ENCODE measurements at regions not wholly inside any gene's neighbourhood (a gene's known extent, or its start where the extent isn't known, plus 50 kb on each side); places are given as distances from the start of the nearest gene placed in this dataset.
"Not testable (repeated sequence)": the region's sequence is repeated elsewhere in the genome, so short reads cannot be mapped to it uniquely, and the experiment has no call there.

- not testable (repeated sequence) for H3K27me3 ChIP-seq (ENCODE audit: control insufficient read depth in 3 of 3, insufficient read depth in 3 of 3, low read length in 2 of 3); H3K36me3 ChIP-seq (ENCODE audit: control insufficient read depth in 4 of 4, insufficient read depth in 4 of 4, low read length in 4 of 4); H3K9me3 ChIP-seq (ENCODE audit: control insufficient read depth in 4 of 4, insufficient read depth in 3 of 4, low read length in 3 of 4); H3K4me3 ChIP-seq; DNase-seq; ATAC-seq (ENCODE audit: insufficient read depth, low FRiP score); H3K4me1 ChIP-seq (ENCODE audit: control insufficient read depth in 5 of 5, insufficient read depth in 5 of 5, low read length in 5 of 5); H3K27ac ChIP-seq (ENCODE audit: low read depth in 1 of 2, low read length in 1 of 2); H3K9ac ChIP-seq (ENCODE audit: insufficient read depth in 1 of 2, low read length in 2 of 2)
- WGBS, 2 donors: 43 to 59% methylated on average over 1 of the region's 1 CpG
Measured at GRCh38 chr2:89245478-89245877, 554.0 kb downstream of the RPIA start.

GRCh38 chr2:89246027-89246426, 554.6 kb downstream of the RPIA start:
- H3K9ac ChIP-seq (ENCODE audit: insufficient read depth in 1 of 2, low read length in 2 of 2); H3K27me3 ChIP-seq (ENCODE audit: control insufficient read depth in 3 of 3, insufficient read depth in 3 of 3, low read length in 2 of 3); H3K36me3 ChIP-seq (ENCODE audit: control insufficient read depth in 4 of 4, insufficient read depth in 4 of 4, low read length in 4 of 4); ATAC-seq (ENCODE audit: insufficient read depth, low FRiP score); H3K4me3 ChIP-seq; H3K9me3 ChIP-seq (ENCODE audit: control insufficient read depth in 4 of 4, insufficient read depth in 3 of 4, low read length in 3 of 4); H3K27ac ChIP-seq (ENCODE audit: low read depth in 1 of 2, low read length in 1 of 2); H3K4me1 ChIP-seq (ENCODE audit: control insufficient read depth in 5 of 5, insufficient read depth in 5 of 5, low read length in 5 of 5): not testable (repeated sequence)
- peak in 2 of 3 donors; percentile 17 to 22 for DNase-seq
- 16 to 40% methylated on average over 3 of the region's 4 CpGs for WGBS, 2 donors

DNA sequence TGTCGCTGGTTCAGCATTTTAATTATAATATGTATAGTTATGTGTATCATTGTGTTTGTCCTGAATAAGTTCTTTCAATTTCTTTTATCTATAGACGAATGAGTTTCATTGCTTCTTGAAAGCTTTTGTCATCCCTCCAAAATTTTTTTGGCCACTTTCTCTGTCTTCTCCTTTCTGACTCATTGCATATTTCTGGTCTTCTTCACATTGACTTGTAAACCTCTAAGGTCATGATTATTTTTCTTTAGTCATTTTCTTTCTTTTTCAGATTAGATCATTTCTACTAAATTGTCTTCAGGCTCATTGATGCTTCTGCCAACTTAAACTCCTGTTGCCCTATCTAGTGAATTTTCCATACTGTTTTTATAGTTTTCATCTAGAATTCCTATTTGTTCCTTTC, 555.1 kb downstream of the RPIA start:
- H3K4me1 ChIP-seq (ENCODE audit: control insufficient read depth in 5 of 5, insufficient read depth in 5 of 5, low read length in 5 of 5); H3K4me3 ChIP-seq; H3K27me3 ChIP-seq (ENCODE audit: control insufficient read depth in 3 of 3, insufficient read depth in 3 of 3, low read length in 2 of 3); H3K9ac ChIP-seq (ENCODE audit: insufficient read depth in 1 of 2, low read length in 2 of 2); H3K27ac ChIP-seq (ENCODE audit: low read depth in 1 of 2, low read length in 1 of 2); H3K36me3 ChIP-seq (ENCODE audit: control insufficient read depth in 4 of 4, insufficient read depth in 4 of 4, low read length in 4 of 4); H3K9me3 ChIP-seq (ENCODE audit: control insufficient read depth in 4 of 4, insufficient read depth in 3 of 4, low read length in 3 of 4); DNase-seq: not testable (repeated sequence)
- ATAC-seq (ENCODE audit: insufficient read depth, low FRiP score): peak; percentile 38
- 66 to 70% methylated on average over 2 of the region's 2 CpGs for WGBS, 2 donors

DNA sequence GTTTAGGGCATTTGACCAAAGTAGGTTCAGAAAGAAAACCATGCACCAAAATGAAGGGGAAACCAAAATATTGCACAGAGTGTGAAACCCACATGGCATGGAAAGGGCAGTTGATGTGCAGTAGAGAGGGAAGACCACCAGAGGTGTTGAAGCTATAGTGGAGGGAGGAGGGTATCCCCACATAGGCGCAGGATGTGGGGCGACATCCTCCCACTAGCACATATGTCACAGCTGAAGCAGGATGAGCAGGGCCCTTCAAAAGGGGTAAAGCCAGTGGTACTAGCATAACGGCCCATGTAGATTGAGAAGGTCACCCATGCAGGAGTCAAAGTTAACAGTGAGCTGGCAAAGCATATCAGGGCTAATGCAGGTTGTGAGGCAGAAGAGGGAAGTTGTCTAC, 563.5 kb downstream of the RPIA start:
- not testable (repeated sequence) for H3K9me3 ChIP-seq (ENCODE audit: control insufficient read depth in 4 of 4, insufficient read depth in 3 of 4, low read length in 3 of 4); H3K27ac ChIP-seq (ENCODE audit: low read depth in 1 of 2, low read length in 1 of 2); H3K36me3 ChIP-seq (ENCODE audit: control insufficient read depth in 4 of 4, insufficient read depth in 4 of 4, low read length in 4 of 4); DNase-seq; H3K4me3 ChIP-seq; ATAC-seq (ENCODE audit: insufficient read depth, low FRiP score); H3K4me1 ChIP-seq (ENCODE audit: control insufficient read depth in 5 of 5, insufficient read depth in 5 of 5, low read length in 5 of 5); H3K27me3 ChIP-seq (ENCODE audit: control insufficient read depth in 3 of 3, insufficient read depth in 3 of 3, low read length in 2 of 3); H3K9ac ChIP-seq (ENCODE audit: insufficient read depth in 1 of 2, low read length in 2 of 2)
- 91 to 94% methylated on average over 3 of the region's 3 CpGs for WGBS, 2 donors

DNA sequence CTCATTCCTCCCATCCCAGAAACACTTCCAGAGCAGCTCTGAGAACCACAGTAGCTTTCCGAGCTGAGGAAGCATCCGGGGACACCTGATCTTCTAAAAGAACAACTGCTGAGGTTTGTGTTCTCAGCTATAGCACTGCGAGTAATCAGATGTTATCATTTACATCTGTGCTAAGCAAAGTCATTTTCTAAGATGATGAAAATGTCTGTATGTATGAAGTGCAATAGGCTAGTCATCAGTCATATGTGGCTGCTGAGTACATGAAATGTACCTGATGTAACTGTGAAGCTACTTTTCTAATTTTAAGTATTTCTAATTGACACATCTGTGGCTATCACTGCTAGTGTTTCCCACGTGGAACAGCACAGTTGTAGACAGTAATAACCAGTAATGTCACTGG, 582.0 kb downstream of the RPIA start:
- not testable (repeated sequence) for ATAC-seq (ENCODE audit: insufficient read depth, low FRiP score); H3K9ac ChIP-seq (ENCODE audit: insufficient read depth in 1 of 2, low read length in 2 of 2); H3K4me1 ChIP-seq (ENCODE audit: control insufficient read depth in 5 of 5, insufficient read depth in 5 of 5, low read length in 5 of 5); H3K27ac ChIP-seq (ENCODE audit: low read depth in 1 of 2, low read length in 1 of 2); H3K9me3 ChIP-seq (ENCODE audit: control insufficient read depth in 4 of 4, insufficient read depth in 3 of 4, low read length in 3 of 4); H3K27me3 ChIP-seq (ENCODE audit: control insufficient read depth in 3 of 3, insufficient read depth in 3 of 3, low read length in 2 of 3); DNase-seq; H3K36me3 ChIP-seq (ENCODE audit: control insufficient read depth in 4 of 4, insufficient read depth in 4 of 4, low read length in 4 of 4); H3K4me3 ChIP-seq
- WGBS, 2 donors: 64 to 71% methylated on average over 2 to 3 of the region's 4 CpGs

- not testable (repeated sequence) for H3K36me3 ChIP-seq (ENCODE audit: control insufficient read depth in 4 of 4, insufficient read depth in 4 of 4, low read length in 4 of 4); H3K9me3 ChIP-seq (ENCODE audit: control insufficient read depth in 4 of 4, insufficient read depth in 3 of 4, low read length in 3 of 4); H3K4me3 ChIP-seq; DNase-seq; H3K4me1 ChIP-seq (ENCODE audit: control insufficient read depth in 5 of 5, insufficient read depth in 5 of 5, low read length in 5 of 5); H3K27me3 ChIP-seq (ENCODE audit: control insufficient read depth in 3 of 3, insufficient read depth in 3 of 3, low read length in 2 of 3); H3K27ac ChIP-seq (ENCODE audit: low read depth in 1 of 2, low read length in 1 of 2); H3K9ac ChIP-seq (ENCODE audit: insufficient read depth in 1 of 2, low read length in 2 of 2); ATAC-seq (ENCODE audit: insufficient read depth, low FRiP score)
- 92 to 100% methylated on average over 1 to 2 of the region's 3 CpGs for WGBS, 2 donors
Measured at GRCh38 chr2:89280536-89280935, 589.1 kb downstream of the RPIA start.

- not testable (repeated sequence) for H3K27me3 ChIP-seq (ENCODE audit: control insufficient read depth in 3 of 3, insufficient read depth in 3 of 3, low read length in 2 of 3); H3K4me1 ChIP-seq (ENCODE audit: control insufficient read depth in 5 of 5, insufficient read depth in 5 of 5, low read length in 5 of 5); ATAC-seq (ENCODE audit: insufficient read depth, low FRiP score); H3K9me3 ChIP-seq (ENCODE audit: control insufficient read depth in 4 of 4, insufficient read depth in 3 of 4, low read length in 3 of 4); H3K36me3 ChIP-seq (ENCODE audit: control insufficient read depth in 4 of 4, insufficient read depth in 4 of 4, low read length in 4 of 4); H3K4me3 ChIP-seq; H3K27ac ChIP-seq (ENCODE audit: low read depth in 1 of 2, low read length in 1 of 2); DNase-seq; H3K9ac ChIP-seq (ENCODE audit: insufficient read depth in 1 of 2, low read length in 2 of 2)
- 90 to 95% methylated on average over 2 of the region's 8 CpGs for WGBS, 2 donors
Measured at GRCh38 chr2:89286448-89287080, 595.1 kb downstream of the RPIA start.

DNA sequence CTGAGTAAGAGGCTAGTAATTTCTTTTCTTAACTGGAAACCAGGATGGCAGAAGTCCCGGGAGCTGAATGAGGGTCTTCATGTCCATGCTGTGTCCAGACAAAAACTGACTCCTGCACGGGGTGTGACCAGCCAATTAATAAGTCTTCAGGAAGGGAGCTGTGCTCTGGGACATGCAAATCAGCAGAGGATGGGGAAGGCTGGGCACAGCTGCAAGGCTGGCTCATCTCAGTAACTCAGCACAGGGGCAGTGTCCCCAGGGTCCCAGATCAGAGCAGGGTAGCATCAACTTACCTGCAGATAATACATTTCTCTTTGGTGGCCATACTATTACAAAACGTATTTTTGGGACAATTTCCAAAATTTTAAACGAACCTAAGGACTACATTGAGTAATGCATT, 595.6 kb downstream of the RPIA start:
- not testable (repeated sequence) for ATAC-seq (ENCODE audit: insufficient read depth, low FRiP score); H3K4me3 ChIP-seq; H3K4me1 ChIP-seq (ENCODE audit: control insufficient read depth in 5 of 5, insufficient read depth in 5 of 5, low read length in 5 of 5); H3K27me3 ChIP-seq (ENCODE audit: control insufficient read depth in 3 of 3, insufficient read depth in 3 of 3, low read length in 2 of 3); H3K9me3 ChIP-seq (ENCODE audit: control insufficient read depth in 4 of 4, insufficient read depth in 3 of 4, low read length in 3 of 4); H3K36me3 ChIP-seq (ENCODE audit: control insufficient read depth in 4 of 4, insufficient read depth in 4 of 4, low read length in 4 of 4); H3K27ac ChIP-seq (ENCODE audit: low read depth in 1 of 2, low read length in 1 of 2); H3K9ac ChIP-seq (ENCODE audit: insufficient read depth in 1 of 2, low read length in 2 of 2); DNase-seq
- no CpG with 5 or more reads among the region's 4 CpGs for WGBS, 2 donors

All from lung (tissue), 9 donors.